DND-41 (cell line): ENCODE measurements at regions not wholly inside any gene's neighbourhood (a gene's known extent, or its start where the extent isn't known, plus 50 kb on each side); places are given as distances from the start of the nearest gene placed in this dataset.

ENCODE experiments used
- ATAC-seq: fragments of 200-7000 bp; cut with Tn5 transposase; 3 replicates; pipeline ENCODE4 v1.9.1; 2021; ENCODE audit warnings: low read depth; ENCODE audit not compliant: insufficient read depth
- DNase-seq: peaks from one replicate; pipeline ENCODE4 v3.0.0-alpha.2; 2020
- H2AFZ ChIP-seq: 2 replicates; pipeline ENCODE4 v1.6.0; 2012; ENCODE audit warnings: low read depth, low read length
- H3K27ac ChIP-seq: 2 replicates; pipeline ENCODE4 v1.5.1; 2012; ENCODE audit warnings: low read length, inconsistent platforms
- H3K27me3 ChIP-seq: fragments of 200-600 bp; sonication (generic); 2 replicates; pipeline ENCODE4 v1.6.0; 2012; ENCODE audit warnings: low read length, mild to moderate bottlenecking, inconsistent platforms; ENCODE audit not compliant: insufficient read depth, poor library complexity
- H3K36me3 ChIP-seq: 2 replicates; pipeline ENCODE4 v1.5.1; 2012; ENCODE audit warnings: low read length, inconsistent platforms; ENCODE audit not compliant: insufficient read depth
- H3K4me1 ChIP-seq: 2 replicates; pipeline ENCODE4 v1.5.1; 2012; ENCODE audit warnings: mild to moderate bottlenecking, low read length; ENCODE audit not compliant: insufficient read depth
- H3K4me2 ChIP-seq: 2 replicates; pipeline ENCODE4 v1.6.0; 2012; ENCODE audit warnings: mild to moderate bottlenecking, moderate library complexity, low read length, inconsistent platforms; ENCODE audit not compliant: insufficient read depth
- H3K4me3 ChIP-seq, 2 experiments: fragments of 200-600 bp in 1 of 2; shearing (Covaris generic) in 1 of 2; 2 replicates each; pipeline ENCODE4 v1.5.1; 2012 to 2016; ENCODE audit warnings: inconsistent platforms in 2 of 2, low read length in 2 of 2, mild to moderate bottlenecking in 2 of 2, low read depth in 1 of 2, moderate library complexity in 1 of 2
- H3K79me2 ChIP-seq: 2 replicates; pipeline ENCODE4 v1.6.0; 2012; ENCODE audit warnings: low read length, inconsistent platforms; ENCODE audit not compliant: insufficient read depth
- H3K9ac ChIP-seq: 2 replicates; pipeline ENCODE4 v1.6.0; 2012; ENCODE audit warnings: low read depth, mild to moderate bottlenecking, inconsistent platforms, low read length, moderate library complexity
- H3K9me3 ChIP-seq: 2 replicates; pipeline ENCODE4 v1.5.1; 2012; ENCODE audit warnings: low read length, moderate library complexity, mild to moderate bottlenecking, inconsistent platforms; ENCODE audit not compliant: insufficient read depth, severe bottlenecking
- H4K20me1 ChIP-seq: 2 replicates; pipeline ENCODE4 v1.6.0; 2012; ENCODE audit warnings: low read length; ENCODE audit not compliant: insufficient read depth
- CTCF ChIP-seq: IDR thresholded peaks from 2 replicates; pipeline ENCODE4 v1.5.1; 2012; ENCODE audit warnings: borderline replicate concordance, low read length, moderate library complexity, mild to moderate bottlenecking; ENCODE audit not compliant: poor library complexity, severe bottlenecking; ENCODE audit errors: extremely low read depth
- EZH2 ChIP-seq: IDR thresholded peaks from 3 replicates; pipeline ENCODE4 v1.6.1; 2012; ENCODE audit warnings: borderline replicate concordance, low read depth, mild to moderate bottlenecking, moderate library complexity, low read length, inconsistent platforms; ENCODE audit not compliant: severe bottlenecking

GRCh38 chr2:215614296-215614695 is 178.4 kb upstream of the FN1 start:
- Histone ChIP-seq H3K9me3 (no peaks in the 10 kb centered on the region), H3K9ac (no peak overlapping the region), H3K27ac (no peak overlapping the region), H3K4me3 (no peak overlapping the region), H3K27me3 (no peaks in the 10 kb centered on the region), H3K79me2 (no peaks in the 10 kb centered on the region), H4K20me1 (no peaks in the 10 kb centered on the region), H3K4me2 (no peak overlapping the region), H2AFZ (no peak overlapping the region), H3K4me1 (no peaks in the 10 kb centered on the region), H3K36me3 (no peaks in the 10 kb centered on the region)
- ATAC-seq (no peak), DNase-seq (no peak)
- TF ChIP-seq CTCF (no peak), EZH2 (no peak)

- H3K4me3 ChIP-seq, result no peak overlapping the region
- H3K27ac ChIP-seq, result no peak overlapping the region
- H4K20me1 ChIP-seq, result no peaks in the 10 kb centered on the region
- H3K36me3 ChIP-seq, result no peaks in the 10 kb centered on the region
- H3K4me1 ChIP-seq, result no peaks in the 10 kb centered on the region
- ATAC-seq (no peak), DNase-seq (no peak)
- no peak overlapping the region for H2AFZ ChIP-seq
- no peak for TF ChIP-seq EZH2
- no peaks in the 10 kb centered on the region for H3K79me2 ChIP-seq
- H3K4me2 ChIP-seq, result no peak overlapping the region
- no peaks in the 10 kb centered on the region for H3K9me3 ChIP-seq
- H3K27me3 ChIP-seq, result no peaks in the 10 kb centered on the region
- no peak overlapping the region for H3K9ac ChIP-seq
These were observed 178.0 kb upstream of the FN1 start for GRCh38 chr2:215613888-215614287.

GRCh38 chr2:215613280-215613679 is 177.4 kb upstream of the FN1 start:
- Histone ChIP-seq H3K9me3 (no peaks in the 10 kb centered on the region), H3K4me2 (no peak overlapping the region), H3K27ac (no peak overlapping the region), H3K79me2 (no peaks in the 10 kb centered on the region), H3K4me1 (no peaks in the 10 kb centered on the region), H3K36me3 (no peaks in the 10 kb centered on the region), H3K27me3 (no peaks in the 10 kb centered on the region), H2AFZ (no peak overlapping the region), H4K20me1 (no peaks in the 10 kb centered on the region), H3K4me3 (no peak overlapping the region), H3K9ac (no peak overlapping the region)
- ATAC-seq (no peak), DNase-seq (no peak)
- no peak for TF ChIP-seq EZH2
- no peak for TF ChIP-seq CTCF

GRCh38 chr2:215612786-215613185 is 176.9 kb upstream of the FN1 start:
- Histone ChIP-seq H3K4me1 (no peaks in the 10 kb centered on the region), H3K9ac (no peak overlapping the region), H3K4me3 (no peak overlapping the region), H2AFZ (no peak overlapping the region), H4K20me1 (no peaks in the 10 kb centered on the region), H3K79me2 (no peaks in the 10 kb centered on the region), H3K27me3 (no peaks in the 10 kb centered on the region), H3K27ac (no peak overlapping the region), H3K4me2 (no peak overlapping the region), H3K9me3 (no peaks in the 10 kb centered on the region), H3K36me3 (no peaks in the 10 kb centered on the region)
- no peak for DNase-seq
- TF ChIP-seq EZH2 (no peak), CTCF (no peak)
- ATAC-seq, result no peak
